ENCODE measurements at regions not wholly inside any gene's neighbourhood (a gene's known extent, or its start where the extent isn't known, plus 50 kb on each side); places are given as distances from the start of the nearest gene placed in this dataset.

- Histone ChIP-seq H3K9me3 (replicated peaks; ENCODE audit: control insufficient read depth, insufficient read depth, low read length) (no peaks in the 10 kb centered on the region), H3K9ac (ENCODE audit: control insufficient read depth, insufficient read depth, low read length) (no peak overlapping the region), H3K4me1 (ENCODE audit: control insufficient read depth, insufficient read depth, low read length) (no peaks in the 10 kb centered on the region), H3K27ac (ENCODE audit: control insufficient read depth, insufficient read depth) (no peak overlapping the region), H3K4me2 (ENCODE audit: control insufficient read depth, insufficient read depth) (no peak overlapping the region), H3K79me2 (ENCODE audit: control insufficient read depth, insufficient read depth, low read length) (no peaks in the 10 kb centered on the region), H3K27me3 (replicated peaks in 1 of 2; ENCODE audit: control insufficient read depth in 2 of 2, insufficient read depth in 2 of 2, low read length in 1 of 2) (no peaks in the 10 kb centered on the region), H3K36me3 (ENCODE audit: control insufficient read depth in 2 of 2, insufficient read depth in 2 of 2, low read length in 1 of 2) (no peaks in the 10 kb centered on the region), H4K20me1 (ENCODE audit: control insufficient read depth, insufficient read depth) (no peaks in the 10 kb centered on the region), H2AFZ (ENCODE audit: control insufficient read depth, low read depth, low read length) (no peak overlapping the region), H3K4me3 (no peak overlapping the region)
- TF ChIP-seq SUZ12 (IDR thresholded peaks at IDR 0.05; ENCODE audit: unreplicated experiment) (no peak), RAD21 (IDR thresholded peaks at IDR 0.05; ENCODE audit: insufficient read depth, low read depth, low read length) (no peak), ZNF622 (IDR thresholded peaks at IDR 0.05) (no peak), ZNF687 (IDR thresholded peaks at IDR 0.05) (no peak), ZZZ3 (IDR thresholded peaks at IDR 0.05; ENCODE audit: control insufficient read depth, insufficient read length, low read depth) (no peak), USF2 (IDR thresholded peaks at IDR 0.05; ENCODE audit: borderline replicate concordance, low read depth, low read length) (no peak), TBL1XR1 (IDR thresholded peaks at IDR 0.05; ENCODE audit: low read depth, low read length) (no peak), MAX (IDR thresholded peaks at IDR 0.05; ENCODE audit: low read depth, low read length) (no peak), CHD2 (IDR thresholded peaks at IDR 0.05; ENCODE audit: borderline replicate concordance, low read depth, low read length) (no peak), PAX8 (IDR thresholded peaks at IDR 0.05) (no peak), HDAC2 (IDR thresholded peaks at IDR 0.05) (no peak), TCF3 (IDR thresholded peaks at IDR 0.05; ENCODE audit: borderline replicate concordance, insufficient read depth, low read depth, low read length) (no peak), SIX5 (IDR thresholded peaks at IDR 0.05; ENCODE audit: low read depth, low read length, severe bottlenecking) (no peak), EED (IDR thresholded peaks at IDR 0.05; ENCODE audit: low read depth) (no peak), BACH1 (IDR thresholded peaks at IDR 0.05; ENCODE audit: borderline replicate concordance) (no peak), LARP7 (IDR thresholded peaks at IDR 0.05) (no peak)
- ATAC-seq = no peak
- in situ Hi-C loops (cut with MboI) (no loop called here), intact Hi-C loops (cut with micrococcal nuclease; ENCODE audit: unreplicated experiment) (no loop called here)
- ChIA-PET CTCF (no interaction called here), RAD21 (ENCODE audit: unreplicated experiment) (no interaction called here), SMC1A (ENCODE audit: uncharacterized antibody, unreplicated experiment) (no interaction called here), POLR2A (no interaction called here)
- FAIRE-seq = no peak
- no TSS peak for BruUV-seq (replicated peaks)
- DNase-seq (ENCODE audit: low read depth, low spot score) = no peak
Measured at GRCh38 chr4:129422277-129422676, 326.3 kb downstream of the C4orf33 start.

Measured in GM12878 (cell line).